NCI-H510A (cell line): ENCODE measurements at regions not wholly inside any gene's neighbourhood (a gene's known extent, or its start where the extent isn't known, plus 50 kb on each side); places are given as distances from the start of the nearest gene placed in this dataset.
"Not testable (repeated sequence)": the region's sequence is repeated elsewhere in the genome, so short reads cannot be mapped to it uniquely, and the experiment has no call there.

Experiments used
- DNase-seq: peaks from one replicate; lab custom pipeline; 2025; lab: John Stamatoyannopoulos, UW

DNA sequence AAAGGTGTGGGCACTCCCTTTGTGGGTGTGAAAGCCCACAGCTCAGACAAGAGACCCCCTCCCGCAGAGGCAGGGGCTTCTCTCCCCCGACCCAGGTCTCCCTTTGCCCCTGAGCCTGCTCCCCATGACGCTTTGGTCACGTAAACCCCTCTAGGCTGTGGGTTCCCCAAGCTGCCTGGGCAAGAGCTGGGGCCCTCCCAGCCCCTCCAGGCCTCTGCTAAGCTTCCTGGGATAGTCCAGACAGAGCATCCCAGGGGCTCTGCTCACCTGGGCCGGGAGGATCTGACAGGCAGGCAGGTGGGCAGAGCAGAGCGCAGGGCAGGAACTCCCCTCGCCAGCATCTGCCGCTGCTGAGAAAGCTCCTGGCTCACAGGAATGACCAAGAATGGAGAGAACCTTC lies 177.3 kb downstream of the BANP start:
- no peak for DNase-seq

GRCh38 chr16:88129133-88129532 lies 177.9 kb downstream of the BANP start:
- DNase-seq: not testable (repeated sequence)

- DNase-seq: no peak
Measured at GRCh38 chr16:88130016-88130415, 178.8 kb downstream of the BANP start.

- DNase-seq: no peak
Measured at GRCh38 chr16:88130681-88131080, 179.4 kb downstream of the BANP start.

- no peak for DNase-seq
Measured at GRCh38 chr16:88131256-88131655, 180.0 kb downstream of the BANP start.

GRCh38 chr16:88131966-88132365 lies 180.7 kb downstream of the BANP start:
- no peak for DNase-seq

DNA sequence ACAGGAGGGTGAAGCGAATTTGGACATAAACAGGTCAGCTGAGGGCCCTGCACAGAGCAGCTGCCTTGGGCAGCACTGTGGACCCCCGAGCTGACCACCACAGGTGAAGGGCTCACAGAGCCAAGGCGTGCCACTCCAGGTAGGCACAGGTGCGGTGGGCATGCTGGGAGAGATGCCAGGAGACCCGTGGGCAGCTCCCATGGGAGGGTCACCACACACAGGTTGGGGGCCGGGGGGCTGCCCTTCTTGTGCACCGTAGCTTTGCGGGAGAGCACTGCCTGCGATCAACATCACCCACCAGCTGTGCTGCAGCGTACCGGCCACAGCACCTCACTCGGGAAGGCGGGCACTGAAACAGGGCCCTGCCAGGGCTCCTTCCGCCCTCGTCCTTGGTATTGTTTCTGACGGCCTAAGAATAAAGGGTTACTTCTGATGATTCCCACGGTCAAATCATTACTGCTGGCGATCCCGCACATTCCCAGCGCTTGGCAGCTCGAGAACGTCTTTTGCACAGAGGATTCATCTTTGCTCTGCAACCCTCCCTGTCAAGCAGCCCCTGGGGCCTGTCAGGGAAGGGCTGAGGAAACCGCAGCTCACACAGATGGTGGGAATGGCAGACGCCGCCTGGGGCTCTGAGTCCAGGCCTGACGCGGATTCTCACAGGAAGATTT lies 181.7 kb downstream of the BANP start:
- no peak for DNase-seq

DNA sequence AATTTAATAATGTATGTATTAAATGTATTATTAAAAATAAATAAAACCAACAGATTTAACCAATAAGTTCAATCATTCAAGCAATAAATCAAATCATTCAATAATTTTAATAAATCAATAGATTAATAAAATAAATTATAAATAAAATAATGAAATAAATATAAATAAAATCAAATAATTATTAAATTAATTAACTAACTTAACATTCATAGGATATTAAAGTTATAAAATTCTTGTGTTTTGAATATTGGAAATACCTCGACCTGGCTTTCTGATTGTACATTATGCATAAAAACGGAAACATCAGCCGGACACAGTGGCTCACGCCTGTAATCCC lies 182.2 kb downstream of the BANP start:
- DNase-seq: no peak

DNA sequence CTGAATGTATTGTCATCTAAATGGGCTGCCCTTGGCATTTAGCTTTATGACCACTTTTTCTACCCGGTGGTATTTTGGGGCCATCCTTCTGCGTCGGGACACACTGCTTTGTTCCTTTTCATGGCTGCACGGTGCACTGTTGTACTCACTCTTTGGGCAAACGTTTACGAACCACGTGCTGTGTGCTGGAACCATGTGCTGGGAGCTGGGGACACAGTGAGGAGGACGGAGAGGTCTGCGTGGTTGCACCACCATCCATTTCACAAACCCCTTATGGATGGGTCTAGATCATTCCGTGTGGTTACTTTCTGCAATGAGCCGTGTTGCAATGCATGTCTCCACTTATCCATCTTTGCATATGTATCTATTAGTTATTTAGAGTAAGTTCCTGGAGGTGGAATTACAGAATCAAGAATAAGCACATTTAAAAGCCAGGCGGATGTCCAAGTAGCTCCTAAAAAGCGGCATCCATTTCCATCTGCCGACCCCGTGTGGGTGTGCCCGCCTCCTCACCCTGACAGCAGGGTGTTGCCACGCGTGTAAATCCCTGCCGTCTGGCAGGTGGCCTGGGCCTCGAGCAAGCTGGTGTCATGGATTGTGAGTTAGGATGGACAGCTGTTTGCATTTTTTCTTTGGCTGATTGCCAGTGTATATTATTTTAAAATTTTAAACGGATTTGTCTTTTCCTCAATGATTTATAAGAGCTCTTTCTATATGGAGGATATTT lies 183.1 kb downstream of the BANP start:
- DNase-seq: not testable (repeated sequence)

GRCh38 chr16:88134899-88135682 lies 183.9 kb downstream of the BANP start:
- not testable (repeated sequence) for DNase-seq

DNA sequence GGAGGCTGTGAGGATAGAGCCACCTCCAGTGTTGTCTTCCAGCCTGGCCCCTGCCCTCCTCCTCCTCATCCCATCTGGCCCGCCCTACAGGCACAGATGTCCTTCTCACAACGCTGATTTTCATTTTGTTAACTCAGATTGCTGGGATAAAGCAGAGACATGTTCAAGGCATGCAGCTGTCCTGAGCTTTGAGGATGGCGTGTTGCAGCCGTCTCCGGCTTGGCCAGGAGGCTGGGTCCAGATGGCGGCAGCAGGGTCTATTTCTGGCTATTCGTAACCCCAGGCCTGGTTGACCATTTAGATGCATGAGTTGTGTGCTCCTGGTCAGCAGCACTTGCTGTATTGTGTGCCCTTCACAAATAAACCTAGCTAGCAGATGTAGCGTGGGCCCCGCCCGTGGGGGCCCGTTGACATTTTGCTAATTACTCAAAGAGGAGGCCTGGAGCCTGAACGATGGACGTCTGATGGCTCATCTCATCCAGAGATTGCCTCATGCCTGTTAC lies 185.0 kb downstream of the BANP start:
- not testable (repeated sequence) for DNase-seq

GRCh38 chr16:88136939-88137338 lies 185.7 kb downstream of the BANP start:
- DNase-seq: not testable (repeated sequence)

DNA sequence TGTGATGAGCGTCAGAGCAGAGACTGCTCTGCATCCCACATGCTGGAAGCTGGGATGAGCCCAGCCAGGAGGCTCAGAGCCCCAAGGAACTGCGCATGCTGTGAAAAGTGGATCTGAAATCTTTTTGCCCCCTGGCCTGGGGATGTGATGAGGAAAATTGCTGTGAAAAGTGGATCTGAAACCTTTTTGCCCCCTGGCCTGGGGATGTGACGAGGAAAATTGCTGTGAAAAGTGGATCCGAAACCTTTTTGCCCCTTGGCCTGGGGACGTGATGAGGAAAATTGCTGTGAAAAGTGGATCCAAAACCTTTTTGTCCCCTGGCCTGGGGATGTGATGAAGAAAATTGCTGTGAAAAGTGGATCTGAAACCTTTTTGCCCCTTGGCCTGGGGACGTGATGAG lies 187.9 kb downstream of the BANP start:
- DNase-seq: not testable (repeated sequence)

DNA sequence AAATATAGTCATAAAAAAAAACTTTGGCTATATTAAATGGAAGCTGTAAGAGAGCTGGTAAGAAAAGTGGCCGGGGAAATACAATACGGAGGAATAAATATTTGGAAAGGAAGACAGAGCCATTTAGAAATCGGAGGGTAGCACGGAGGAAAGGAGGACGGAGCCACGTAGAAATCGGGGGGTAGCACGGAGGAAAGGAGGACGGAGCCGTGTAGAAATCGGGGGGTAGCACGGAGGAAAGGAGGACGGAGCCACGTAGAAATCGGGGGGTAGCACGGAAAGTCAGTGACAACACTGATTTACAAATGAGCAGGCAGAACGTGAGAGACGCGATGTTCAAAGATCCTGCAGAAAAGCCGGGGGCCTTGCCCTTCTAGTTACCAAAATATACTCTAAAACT lies 189.0 kb downstream of the BANP start:
- not testable (repeated sequence) for DNase-seq

DNA sequence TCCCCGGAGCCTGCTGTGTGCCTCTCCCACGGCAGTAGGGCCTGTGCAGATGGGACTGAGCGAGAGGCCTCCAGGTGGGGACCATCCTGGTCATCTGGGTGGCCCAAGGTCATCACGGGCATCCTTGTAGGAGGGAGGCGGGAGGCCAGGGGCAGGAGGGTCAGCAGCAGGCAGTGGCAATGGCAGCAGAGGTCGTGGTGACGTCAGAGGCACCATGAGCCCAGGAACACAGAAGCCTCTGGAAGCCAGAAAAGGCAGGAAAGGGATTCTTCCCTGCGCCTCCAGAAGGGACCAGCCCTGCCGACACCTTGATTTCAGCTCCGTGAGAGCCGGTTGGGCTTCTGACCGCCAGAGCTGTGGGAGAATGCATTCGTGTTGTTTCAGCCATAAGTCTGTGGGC lies 190.3 kb downstream of the BANP start:
- DNase-seq: no peak

GRCh38 chr16:88142056-88142935 lies 191.1 kb downstream of the BANP start:
- not testable (repeated sequence) for DNase-seq

DNA sequence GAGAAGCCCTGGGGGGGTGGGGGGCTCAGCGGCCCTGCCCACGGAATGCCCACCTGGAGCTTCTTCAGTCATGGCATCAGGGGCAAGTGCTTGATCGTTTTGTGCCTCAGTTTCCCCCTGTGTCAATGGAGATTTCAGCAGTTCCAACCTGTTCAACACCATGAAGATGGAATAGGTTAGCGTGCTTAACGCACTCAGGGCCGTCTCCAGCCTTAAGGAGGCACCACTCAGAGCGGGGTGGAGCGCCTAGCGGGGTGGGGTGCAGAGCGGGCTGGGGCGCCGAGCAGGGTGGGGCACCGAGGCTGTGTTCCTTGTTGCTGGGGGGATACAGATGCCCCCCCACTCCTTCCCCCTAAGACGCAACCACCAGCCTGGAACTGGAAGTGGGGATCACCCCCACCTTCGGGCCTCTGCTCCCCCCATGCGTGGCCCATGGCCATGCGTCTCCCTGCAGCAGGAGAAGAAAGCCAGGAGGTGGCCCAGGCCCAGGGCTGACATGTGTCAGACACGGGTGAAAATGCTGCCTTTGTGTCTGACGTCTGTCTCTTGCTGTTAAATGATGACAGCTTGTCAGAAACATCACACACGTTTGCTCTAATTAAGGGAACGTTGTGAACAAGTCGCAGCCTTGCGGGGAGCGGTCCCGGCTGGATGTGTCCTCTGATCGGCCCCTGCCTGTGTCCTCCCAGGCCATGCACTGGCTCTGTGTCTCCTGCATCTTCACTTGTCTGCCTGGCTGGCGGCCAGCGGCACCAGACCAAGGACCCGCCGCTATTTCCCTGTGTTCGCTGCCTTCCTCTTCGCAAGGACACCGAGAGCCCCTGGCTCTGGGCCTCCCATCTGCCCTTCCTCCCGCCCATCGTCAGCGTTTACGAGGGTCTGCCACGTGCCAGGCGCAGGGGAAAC lies 192.1 kb downstream of the BANP start:
- not testable (repeated sequence) for DNase-seq

DNA sequence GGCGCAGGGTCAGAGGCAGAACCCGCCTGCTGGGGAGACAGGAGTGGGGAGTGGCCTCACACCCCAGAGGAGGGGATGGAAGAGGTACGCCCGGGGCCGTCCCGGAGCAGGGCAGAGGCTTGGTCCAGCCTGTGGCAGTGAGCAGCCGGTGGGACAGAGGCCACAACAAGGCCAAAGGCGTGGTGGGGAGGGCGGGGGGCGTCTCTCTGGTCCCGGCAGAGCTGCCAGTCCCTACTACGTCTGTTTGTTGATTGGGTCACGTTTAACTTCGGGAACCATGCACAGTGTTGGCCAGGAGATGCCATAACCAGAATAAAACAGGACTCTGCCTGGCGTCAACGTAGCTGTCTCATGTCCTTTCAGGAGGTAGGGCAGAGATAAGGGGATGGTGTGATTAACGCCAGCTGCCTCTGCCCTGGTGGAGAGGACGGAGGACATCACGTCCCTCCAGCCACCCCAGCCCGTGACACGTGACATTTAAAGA lies 192.8 kb downstream of the BANP start:
- DNase-seq: no peak

- DNase-seq: not testable (repeated sequence)
Measured at GRCh38 chr16:88145376-88145775, 194.1 kb downstream of the BANP start.

DNA sequence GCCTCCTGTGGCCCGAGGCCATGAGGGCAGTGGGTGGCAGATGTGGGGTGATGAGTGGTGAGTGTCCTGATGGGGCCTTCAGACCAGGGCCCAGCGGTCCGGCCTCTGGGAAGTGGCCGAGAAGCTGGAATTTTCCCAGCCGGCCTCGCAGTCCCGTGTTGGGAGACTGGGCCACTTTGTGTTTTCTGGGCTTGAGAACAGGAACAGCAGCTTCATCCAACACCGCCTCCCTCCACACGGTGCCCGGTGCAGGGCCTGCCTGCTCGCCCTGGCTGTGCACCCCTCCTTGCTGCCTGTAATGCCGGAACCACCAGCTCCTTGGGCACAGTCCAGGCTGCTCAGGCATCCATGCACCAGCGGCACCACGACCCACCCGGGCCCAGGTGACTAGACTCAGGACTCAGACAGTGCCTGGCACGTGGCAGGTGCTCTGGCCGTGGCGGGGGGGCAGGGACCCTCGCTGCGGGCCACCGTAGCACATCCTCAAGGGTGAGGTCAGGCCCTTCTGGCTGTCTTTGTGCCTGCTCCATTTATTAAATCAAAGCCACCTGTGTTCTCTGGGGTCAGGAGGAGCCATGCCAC lies 194.7 kb downstream of the BANP start:
- DNase-seq: not testable (repeated sequence)
